CD14-positive monocyte (primary cell): ENCODE measurements at regions not wholly inside any gene's neighbourhood (a gene's known extent, or its start where the extent isn't known, plus 50 kb on each side); places are given as distances from the start of the nearest gene placed in this dataset.

Source experiments
- DNase-seq, 3 donors: peaks; one replicate each; pipeline ENCODE4 v3.0.0-alpha.2; 2011 to 2022
- H2AFZ ChIP-seq: 2 replicates; pipeline ENCODE4 v1.6.0; 2012; ENCODE audit warnings: mild to moderate bottlenecking, low read depth, low read length, inconsistent platforms; ENCODE audit not compliant: insufficient read depth, poor library complexity, severe bottlenecking
- H3K27ac ChIP-seq, 2 donors: 1 replicate in 1 of 2; 2 replicates in 1 of 2; pipeline ENCODE4 v1.5.1; 2012 to 2013; ENCODE audit warnings: low read length in 2 of 2, control low read depth in 1 of 2, inconsistent platforms in 1 of 2, low read depth in 1 of 2, mild to moderate bottlenecking in 1 of 2
- H3K27me3 ChIP-seq, 2 donors: one replicate each; pipeline versions ENCODE4 v1.6.0 to v1.6.1; 2011 to 2013; ENCODE audit warnings: low read length in 2 of 2; ENCODE audit not compliant: control insufficient read depth in 2 of 2, insufficient read depth in 2 of 2
- H3K36me3 ChIP-seq, 2 donors: replicated peaks in 1 of 2; 1 replicate in 1 of 2; 2 replicates in 1 of 2; pipeline versions ENCODE4 v1.5.1 to v1.6.1; 2012 to 2013; ENCODE audit warnings: low read length in 2 of 2, control low read depth in 1 of 2, inconsistent platforms in 1 of 2, mild to moderate bottlenecking in 1 of 2; ENCODE audit not compliant: insufficient read depth in 2 of 2, control insufficient read depth in 1 of 2
- H3K4me1 ChIP-seq, 2 donors: 1 replicate in 1 of 2; 2 replicates in 1 of 2; pipeline versions ENCODE4 v1.5.1 to v1.6.1; 2012 to 2013; ENCODE audit warnings: low read length in 2 of 2, control low read depth in 1 of 2, inconsistent platforms in 1 of 2, mild to moderate bottlenecking in 1 of 2, moderate library complexity in 1 of 2; ENCODE audit not compliant: insufficient read depth in 2 of 2, control insufficient read depth in 1 of 2
- H3K4me2 ChIP-seq: replicated peaks from 2 replicates; pipeline ENCODE3; 2012; ENCODE audit warnings: low read length, moderate library complexity, mild to moderate bottlenecking; ENCODE audit not compliant: poor library complexity, severe bottlenecking; ENCODE audit errors: extremely low read depth
- H3K4me3 ChIP-seq, 3 experiments: fragments of 200-600 bp in 1 of 3; sonication (generic) in 1 of 3; replicated peaks in 1 of 3; 1 replicate in 2 of 3; 2 replicates in 1 of 3; pipeline ENCODE4 v1.5.1; 2011 to 2013; ENCODE audit warnings: low read length in 3 of 3, mild to moderate bottlenecking in 3 of 3, control low read depth in 2 of 3, low read depth in 2 of 3, inconsistent platforms in 1 of 3, moderate library complexity in 1 of 3
- H3K79me2 ChIP-seq: 2 replicates; pipeline ENCODE4 v1.6.0; 2012; ENCODE audit warnings: mild to moderate bottlenecking, control low read depth, inconsistent platforms, low read length, moderate library complexity; ENCODE audit not compliant: insufficient read depth
- H3K9ac ChIP-seq: 2 replicates; pipeline ENCODE4 v1.6.0; 2017; ENCODE audit warnings: low read length, mild to moderate bottlenecking; ENCODE audit not compliant: insufficient read depth, poor library complexity, severe bottlenecking
- H3K9me3 ChIP-seq, 2 donors: replicated peaks in 1 of 2; 1 replicate in 1 of 2; 2 replicates in 1 of 2; pipeline versions ENCODE4 v1.5.1 to v1.6.1; 2012 to 2013; ENCODE audit warnings: low read length in 2 of 2, control low read depth in 1 of 2; ENCODE audit not compliant: control insufficient read depth in 1 of 2, insufficient read depth in 1 of 2
- H4K20me1 ChIP-seq: 2 replicates; pipeline ENCODE4 v1.6.0; 2012; ENCODE audit warnings: mild to moderate bottlenecking, low read length, control low read depth, moderate library complexity; ENCODE audit not compliant: insufficient read depth
- H3K27ac Mint-ChIP-seq, 7 donors: one replicate each; pipeline ENCODE4 v1.8.0; 2020; ENCODE audit warnings: mild to moderate bottlenecking in 7 of 7, mixed read lengths in 7 of 7, moderate library complexity in 6 of 7, inconsistent platforms in 2 of 7
- H3K27me3 Mint-ChIP-seq, 3 donors: one replicate each; pipeline ENCODE4 v1.8.0; 2021 to 2022; ENCODE audit warnings: low read depth in 3 of 3, mild to moderate bottlenecking in 3 of 3, mixed read lengths in 3 of 3, moderate library complexity in 3 of 3, inconsistent platforms in 1 of 3
- H3K36me3 Mint-ChIP-seq, 2 donors: one replicate each; pipeline ENCODE4 v1.8.0; 2020; ENCODE audit warnings: mixed read lengths in 2 of 2, inconsistent platforms in 1 of 2, mild to moderate bottlenecking in 1 of 2
- H3K4me1 Mint-ChIP-seq: one replicate; pipeline ENCODE4 v1.8.0; 2020; ENCODE audit warnings: mild to moderate bottlenecking, mixed read lengths
- H3K4me3 Mint-ChIP-seq, 2 donors: one replicate each; pipeline ENCODE4 v1.8.0; 2020; ENCODE audit warnings: mild to moderate bottlenecking in 2 of 2, mixed read lengths in 2 of 2, moderate library complexity in 1 of 2
- H3K9me3 Mint-ChIP-seq, 7 donors: one replicate each; pipeline ENCODE4 v1.8.0; 2020 to 2022; ENCODE audit warnings: mixed read lengths in 7 of 7, mild to moderate bottlenecking in 6 of 7, moderate library complexity in 6 of 7, inconsistent platforms in 2 of 7
- WGBS: methylation state at CpG from one replicate; pipeline ENCODE4 v1.1.5; 2013; ENCODE audit warnings: missing lambda C conversion rate; ENCODE audit not compliant: insufficient coverage; 5-methylcytosine and 5-hydroxymethylcytosine counted together
- intact Hi-C, 2 donors: fragments of 100-400 bp; cut with micrococcal nuclease; formaldehyde crosslinking; loops; one replicate each; pipeline versions ENCODE4 v1.15.0 to v1.15.1; 2023
- TF ChIP-seq, protein P1 (sequence below): fragments of 200-600 bp; IDR thresholded peaks from one replicate; pipeline ENCODE4 v1.8.0; 2022; ENCODE audit warnings: antibody characterized with exemption, mild to moderate bottlenecking

- H3K9me3 Mint-ChIP-seq, result peaks cover 0 to 2% (median 0%) of the 10 kb centered on the region in 7 donors
- H3K27ac Mint-ChIP-seq, result no peak overlapping the region
- Histone ChIP-seq H3K4me1 (no peaks in the 10 kb centered on the region), H4K20me1 (no peaks in the 10 kb centered on the region), H3K79me2 (no peaks in the 10 kb centered on the region), H3K36me3 (no peaks in the 10 kb centered on the region), H2AFZ (no peak overlapping the region), H3K27me3 (no peaks in the 10 kb centered on the region), H3K4me2 (no peak overlapping the region), H3K9ac (no peak overlapping the region), H3K27ac (no peak overlapping the region), H3K9me3 (no peaks in the 10 kb centered on the region), H3K4me3 (no peak overlapping the region)
- DNase-seq, result no peak
- peaks cover 4 to 6% (median 5%) of the 10 kb centered on the region in 3 donors for H3K27me3 Mint-ChIP-seq
- intact Hi-C loops, result no loop called here
- 91% methylated on average over 6 of the region's 6 CpGs for WGBS
- no peak overlapping the region for H3K4me3 Mint-ChIP-seq
- no peaks in the 10 kb centered on the region for H3K36me3 Mint-ChIP-seq
- no peaks in the 10 kb centered on the region for H3K4me1 Mint-ChIP-seq
- TF ChIP-seq, protein P1, sequence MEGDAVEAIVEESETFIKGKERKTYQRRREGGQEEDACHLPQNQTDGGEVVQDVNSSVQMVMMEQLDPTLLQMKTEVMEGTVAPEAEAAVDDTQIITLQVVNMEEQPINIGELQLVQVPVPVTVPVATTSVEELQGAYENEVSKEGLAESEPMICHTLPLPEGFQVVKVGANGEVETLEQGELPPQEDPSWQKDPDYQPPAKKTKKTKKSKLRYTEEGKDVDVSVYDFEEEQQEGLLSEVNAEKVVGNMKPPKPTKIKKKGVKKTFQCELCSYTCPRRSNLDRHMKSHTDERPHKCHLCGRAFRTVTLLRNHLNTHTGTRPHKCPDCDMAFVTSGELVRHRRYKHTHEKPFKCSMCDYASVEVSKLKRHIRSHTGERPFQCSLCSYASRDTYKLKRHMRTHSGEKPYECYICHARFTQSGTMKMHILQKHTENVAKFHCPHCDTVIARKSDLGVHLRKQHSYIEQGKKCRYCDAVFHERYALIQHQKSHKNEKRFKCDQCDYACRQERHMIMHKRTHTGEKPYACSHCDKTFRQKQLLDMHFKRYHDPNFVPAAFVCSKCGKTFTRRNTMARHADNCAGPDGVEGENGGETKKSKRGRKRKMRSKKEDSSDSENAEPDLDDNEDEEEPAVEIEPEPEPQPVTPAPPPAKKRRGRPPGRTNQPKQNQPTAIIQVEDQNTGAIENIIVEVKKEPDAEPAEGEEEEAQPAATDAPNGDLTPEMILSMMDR, result no peak
Observed at GRCh38 chr2:120814352-120814751, 78.7 kb downstream of the GLI2 start.

DNA sequence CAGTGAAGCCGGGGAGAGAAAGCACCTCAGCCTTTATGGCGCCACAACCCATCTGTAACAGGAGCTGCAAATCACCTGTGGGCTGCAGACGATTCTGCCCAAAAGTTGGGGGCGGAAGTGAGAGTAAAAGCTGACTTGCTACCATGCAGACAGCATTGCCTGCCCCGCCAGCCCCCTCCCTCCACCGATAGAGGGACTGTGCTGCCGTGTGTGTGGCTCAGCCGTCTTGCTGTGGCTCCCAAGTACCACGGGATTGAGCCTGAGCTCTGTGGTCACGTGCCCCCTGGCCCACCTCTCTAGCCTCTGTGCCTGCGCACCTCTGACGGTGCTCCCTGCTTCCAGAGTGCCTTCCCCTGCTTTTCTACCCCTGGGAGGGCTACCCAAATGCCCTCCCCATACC is 79.6 kb downstream of the GLI2 start:
- H3K4me3 ChIP-seq, result no peak overlapping the region
- intact Hi-C loops, result no loop called here
- WGBS, result 94% methylated on average over 9 of the region's 12 CpGs
- no peaks in the 10 kb centered on the region for H3K36me3 Mint-ChIP-seq
- H3K27ac ChIP-seq, result no peak overlapping the region
- peaks cover 0 to 2% (median 0%) of the 10 kb centered on the region in 7 donors for H3K9me3 Mint-ChIP-seq
- H3K36me3 ChIP-seq, result no peaks in the 10 kb centered on the region
- H3K4me1 Mint-ChIP-seq, result no peaks in the 10 kb centered on the region
- H3K4me2 ChIP-seq, result no peak overlapping the region
- no peaks in the 10 kb centered on the region for H3K27me3 ChIP-seq
- no peak for DNase-seq
- no peaks in the 10 kb centered on the region for H4K20me1 ChIP-seq
- no peak overlapping the region for H2AFZ ChIP-seq
- H3K27me3 Mint-ChIP-seq, result peaks cover 2 to 5% (median 2%) of the 10 kb centered on the region in 3 donors
- no peaks in the 10 kb centered on the region for H3K79me2 ChIP-seq
- H3K4me1 ChIP-seq, result no peaks in the 10 kb centered on the region
- H3K4me3 Mint-ChIP-seq, result no peak overlapping the region
- no peaks in the 10 kb centered on the region for H3K9me3 ChIP-seq
- TF ChIP-seq, protein P1, result no peak
- no peak overlapping the region for H3K9ac ChIP-seq
- no peak overlapping the region for H3K27ac Mint-ChIP-seq
